Keratinocyte (primary cell): ENCODE measurements at regions not wholly inside any gene's neighbourhood (a gene's known extent, or its start where the extent isn't known, plus 50 kb on each side); places are given as distances from the start of the nearest gene placed in this dataset.

Source experiments
- DNase-seq: peaks from one replicate; pipeline ENCODE4 v3.0.0-alpha.2; 2011; ENCODE audit warnings: low read depth, missing footprints, low spot score
- FAIRE-seq: peaks from 2 replicates; lab custom pipeline; 2011; peaks lifted over from hg19 to GRCh38; lab: Jason Lieb, UNC
- H2AFZ ChIP-seq: 2 replicates; pipeline ENCODE4 v1.6.0; 2012; ENCODE audit warnings: low read length, control low read depth, inconsistent platforms; ENCODE audit not compliant: control insufficient read depth
- H3K27ac ChIP-seq: 2 replicates; pipeline ENCODE4 v1.5.1; 2011; ENCODE audit warnings: low read length; ENCODE audit not compliant: control insufficient read depth, insufficient read depth
- H3K27me3 ChIP-seq: 3 replicates; pipeline ENCODE4 v1.6.0; 2011; ENCODE audit warnings: low read length; ENCODE audit not compliant: control insufficient read depth, insufficient read depth; ENCODE audit errors: extremely low read depth
- H3K36me3 ChIP-seq, 2 experiments: 2 replicates in 1 of 2; 3 replicates in 1 of 2; pipeline ENCODE4 v1.5.1; 2011; ENCODE audit warnings: low read length in 2 of 2, mild to moderate bottlenecking in 1 of 2; ENCODE audit not compliant: control insufficient read depth in 2 of 2, insufficient read depth in 2 of 2; ENCODE audit errors: extremely low read depth in 1 of 2
- H3K4me1 ChIP-seq: 3 replicates; pipeline ENCODE4 v1.5.1; 2011; ENCODE audit warnings: low read length; ENCODE audit not compliant: control insufficient read depth, insufficient read depth; ENCODE audit errors: extremely low read depth
- H3K4me2 ChIP-seq: 3 replicates; pipeline ENCODE4 v1.6.0; 2011; ENCODE audit warnings: low read depth, low read length; ENCODE audit not compliant: control insufficient read depth, insufficient read depth; ENCODE audit errors: extremely low read depth
- H3K4me3 ChIP-seq, 3 experiments: fragments of 200-600 bp in 1 of 3; sonication (generic) in 1 of 3; 2 replicates in 2 of 3; 3 replicates in 1 of 3; pipeline ENCODE4 v1.5.1; 2011 to 2016; ENCODE audit warnings: low read length in 3 of 3, mild to moderate bottlenecking in 3 of 3, control low read depth in 2 of 3, inconsistent platforms in 1 of 3, low read depth in 1 of 3, mixed read lengths in 1 of 3, mixed run types in 1 of 3, moderate library complexity in 1 of 3; ENCODE audit not compliant: control insufficient read depth in 2 of 3, insufficient read depth in 2 of 3; ENCODE audit errors: extremely low read depth in 1 of 3
- H3K79me2 ChIP-seq: 2 replicates; pipeline ENCODE4 v1.6.0; 2012; ENCODE audit warnings: low read length; ENCODE audit not compliant: control insufficient read depth, insufficient read depth
- H3K9ac ChIP-seq: 3 replicates; pipeline ENCODE4 v1.6.0; 2011; ENCODE audit warnings: low read length; ENCODE audit not compliant: control insufficient read depth, insufficient read depth; ENCODE audit errors: extremely low read depth
- H3K9me1 ChIP-seq: 3 replicates; pipeline ENCODE4 v1.6.0; 2011; ENCODE audit warnings: low read length; ENCODE audit not compliant: control insufficient read depth, insufficient read depth; ENCODE audit errors: extremely low read depth
- H3K9me3 ChIP-seq: 2 replicates; pipeline ENCODE4 v1.5.1; 2012; ENCODE audit warnings: low read depth, low read length; ENCODE audit not compliant: control insufficient read depth
- H4K20me1 ChIP-seq: 3 replicates; pipeline ENCODE4 v1.6.0; 2011; ENCODE audit warnings: low read length; ENCODE audit not compliant: control insufficient read depth, insufficient read depth; ENCODE audit errors: extremely low read depth
- CTCF ChIP-seq, 3 experiments: IDR thresholded peaks in 1 of 3; conservative IDR thresholded peaks in 1 of 3; optimal IDR thresholded peaks in 1 of 3; 2 replicates in 2 of 3; 3 replicates in 1 of 3; pipeline versions ENCODE3 to v1.5.1; 2011; ENCODE audit warnings: low read length in 3 of 3, mild to moderate bottlenecking in 3 of 3, moderate library complexity in 2 of 3, control low read depth in 1 of 3, inconsistent platforms in 1 of 3; ENCODE audit not compliant: insufficient read depth in 2 of 3; ENCODE audit errors: extremely low read depth in 1 of 3
- EZH2 ChIP-seq: IDR thresholded peaks from one replicate; pipeline ENCODE4 v1.6.1; 2012; ENCODE audit warnings: inconsistent platforms, mild to moderate bottlenecking, low read length, moderate library complexity
- dilution Hi-C: fragments of 300-500 bp; cut with MboI; formaldehyde crosslinking; loops from one replicate; pipeline ENCODE4 v1.7.0; 2020; ENCODE audit warnings: low sequenced_read_pairs; ENCODE audit not compliant: extremely low pct_ligation_motif_present

- peak overlapping the region in 1 of 3 experiments; percentile 41 for H3K4me3 ChIP-seq
- H3K4me1 ChIP-seq: peaks cover 47% of the 10 kb centered on the region
- peak; percentile 78 for DNase-seq
- no peaks in the 10 kb centered on the region for H3K9me1 ChIP-seq
- peak overlapping the region; percentile 69 for H3K9ac ChIP-seq
- H3K27ac ChIP-seq: peak overlapping the region; percentile 96
- H3K79me2 ChIP-seq: no peaks in the 10 kb centered on the region
- no peak overlapping the region for H2AFZ ChIP-seq
- H4K20me1 ChIP-seq: no peaks in the 10 kb centered on the region
- FAIRE-seq: peak; percentile 89
- TF ChIP-seq EZH2: no peak
- no peaks in the 10 kb centered on the region for H3K27me3 ChIP-seq
- no peaks in the 10 kb centered on the region for H3K9me3 ChIP-seq
- peak overlapping the region; percentile 83 for H3K4me2 ChIP-seq
- dilution Hi-C loops: no loop called here
- H3K36me3 ChIP-seq: no peaks in the 10 kb centered on the region
Observed at GRCh38 chr11:88410656-88411055, 73.1 kb upstream of the CTSC start.

- no peaks in the 10 kb centered on the region for H3K36me3 ChIP-seq
- FAIRE-seq: peak; percentile 32
- no peaks in the 10 kb centered on the region for H3K27me3 ChIP-seq
- H3K27ac ChIP-seq: peak overlapping the region; percentile 96
- no peaks in the 10 kb centered on the region for H3K9me3 ChIP-seq
- peaks cover 47% of the 10 kb centered on the region for H3K4me1 ChIP-seq
- no peak for TF ChIP-seq CTCF (optimal IDR thresholded peaks at IDR 0.05 in 1 of 3, IDR thresholded peaks at IDR 0.05 in 1 of 3, conservative IDR thresholded peaks at IDR 0.05 in 1 of 3; ENCODE audit: extremely low read depth in 1 of 3, insufficient read depth in 2 of 3, low read length in 3 of 3)
- no peak for TF ChIP-seq EZH2
- H3K79me2 ChIP-seq: no peaks in the 10 kb centered on the region
- peak overlapping the region in 1 of 3 experiments; percentile 41 for H3K4me3 ChIP-seq
- H3K9me1 ChIP-seq: no peaks in the 10 kb centered on the region
- peak; percentile 35 for DNase-seq
- no peak overlapping the region for H2AFZ ChIP-seq
- peak overlapping the region; percentile 57 for H3K9ac ChIP-seq
- H3K4me2 ChIP-seq: peak overlapping the region; percentile 83
- dilution Hi-C loops: no loop called here
- no peaks in the 10 kb centered on the region for H4K20me1 ChIP-seq
Observed at GRCh38 chr11:88410056-88410455, 72.5 kb upstream of the CTSC start.

- no peak overlapping the region for H3K27ac ChIP-seq
- no peak overlapping the region for H2AFZ ChIP-seq
- H3K4me3 ChIP-seq: no peak overlapping the region
- dilution Hi-C loops: no loop called here
- H3K9me1 ChIP-seq: no peaks in the 10 kb centered on the region
- TF ChIP-seq EZH2: no peak
- TF ChIP-seq CTCF (optimal IDR thresholded peaks at IDR 0.05 in 1 of 3, IDR thresholded peaks at IDR 0.05 in 1 of 3, conservative IDR thresholded peaks at IDR 0.05 in 1 of 3; ENCODE audit: extremely low read depth in 1 of 3, insufficient read depth in 2 of 3, low read length in 3 of 3): no peak
- no peak overlapping the region for H3K4me2 ChIP-seq
- H3K9me3 ChIP-seq: no peaks in the 10 kb centered on the region
- H3K79me2 ChIP-seq: no peaks in the 10 kb centered on the region
- FAIRE-seq: no peak
- no peaks in the 10 kb centered on the region for H3K36me3 ChIP-seq
- H3K27me3 ChIP-seq: no peaks in the 10 kb centered on the region
- no peak overlapping the region for H3K9ac ChIP-seq
- no peaks in the 10 kb centered on the region for H4K20me1 ChIP-seq
- DNase-seq: no peak
- peaks cover 46% of the 10 kb centered on the region for H3K4me1 ChIP-seq
Observed at GRCh38 chr11:88406876-88407275, 69.3 kb upstream of the CTSC start.
